Nephron progenitor cell (in vitro differentiated cells): ENCODE measurements at regions not wholly inside any gene's neighbourhood (a gene's known extent, or its start where the extent isn't known, plus 50 kb on each side); places are given as distances from the start of the nearest gene placed in this dataset.

Experiments
- DNase-seq: peaks from one replicate; pipeline ENCODE4 v3.0.0; 2021
- H3K27ac Mint-ChIP-seq: 2 replicates; pipeline ENCODE4 v1.8.0; 2021; ENCODE audit warnings: mild to moderate bottlenecking, moderate library complexity, mixed read lengths
- H3K27me3 Mint-ChIP-seq: 2 replicates; pipeline ENCODE4 v1.8.0; 2021; ENCODE audit warnings: mild to moderate bottlenecking, low read depth, mixed read lengths; ENCODE audit not compliant: poor library complexity
- H3K36me3 Mint-ChIP-seq: 2 replicates; pipeline ENCODE4 v1.8.0; 2021; ENCODE audit warnings: low read depth, mixed read lengths
- H3K4me1 Mint-ChIP-seq: 2 replicates; pipeline ENCODE4 v1.8.0; 2021; ENCODE audit warnings: mixed read lengths
- H3K4me3 Mint-ChIP-seq: 2 replicates; pipeline ENCODE4 v1.8.0; 2021; ENCODE audit warnings: mild to moderate bottlenecking, moderate library complexity, mixed read lengths
- H3K9me3 Mint-ChIP-seq: 2 replicates; pipeline ENCODE4 v1.8.0; 2021; ENCODE audit warnings: mild to moderate bottlenecking, moderate library complexity, mixed read lengths
- CTCF ChIP-seq: fragments of 200-600 bp; sonication (generic); IDR thresholded peaks from 2 replicates; pipeline ENCODE4 v1.5.0; 2021; ENCODE audit warnings: antibody characterized with exemption

- peaks cover 19% of the 10 kb centered on the region for H3K27me3 Mint-ChIP-seq
- H3K4me1 Mint-ChIP-seq = peaks cover 37% of the 10 kb centered on the region
- H3K27ac Mint-ChIP-seq = no peak overlapping the region
- peaks cover 27% of the 10 kb centered on the region for H3K9me3 Mint-ChIP-seq
- H3K4me3 Mint-ChIP-seq = no peak overlapping the region
- TF ChIP-seq CTCF = no peak
- DNase-seq = no peak
- peaks cover 10% of the 10 kb centered on the region for H3K36me3 Mint-ChIP-seq
Measured at GRCh38 chr6:168255283-168255881, 64.2 kb downstream of the DACT2 start.

GRCh38 chr6:168252267-168252666 is 67.3 kb downstream of the DACT2 start:
- no peak for DNase-seq
- H3K9me3 Mint-ChIP-seq = peaks cover 27% of the 10 kb centered on the region
- TF ChIP-seq CTCF = no peak
- no peak overlapping the region for H3K27ac Mint-ChIP-seq
- peaks cover 10% of the 10 kb centered on the region for H3K36me3 Mint-ChIP-seq
- peaks cover 12% of the 10 kb centered on the region for H3K27me3 Mint-ChIP-seq
- no peak overlapping the region for H3K4me3 Mint-ChIP-seq
- peaks cover 32% of the 10 kb centered on the region for H3K4me1 Mint-ChIP-seq

- Mint-ChIP-seq H3K9me3 (peaks cover 9% of the 10 kb centered on the region), H3K27ac (peak overlapping the region; percentile 57), H3K36me3 (peaks cover 6% of the 10 kb centered on the region)
Measured at GRCh38 chr6:168250250-168250649, 69.3 kb downstream of the DACT2 start.

GRCh38 chr6:168249746-168250145 is 69.8 kb downstream of the DACT2 start:
- Mint-ChIP-seq H3K27me3 (peaks cover 10% of the 10 kb centered on the region), H3K36me3 (peaks cover 1% of the 10 kb centered on the region), H3K4me3 (no peak overlapping the region), H3K9me3 (peaks cover 4% of the 10 kb centered on the region), H3K4me1 (peaks cover 37% of the 10 kb centered on the region), H3K27ac (no peak overlapping the region)
- TF ChIP-seq CTCF = no peak
- no peak for DNase-seq

More at GRCh38 chr6:168250250-168250649, 69.3 kb downstream of the DACT2 start:
- no peak for DNase-seq
- H3K4me3 Mint-ChIP-seq = no peak overlapping the region
- peaks cover 8% of the 10 kb centered on the region for H3K27me3 Mint-ChIP-seq
- TF ChIP-seq CTCF = no peak
- peaks cover 37% of the 10 kb centered on the region for H3K4me1 Mint-ChIP-seq

- no peak overlapping the region for H3K27ac Mint-ChIP-seq
- H3K9me3 Mint-ChIP-seq = no peaks in the 10 kb centered on the region
- no peaks in the 10 kb centered on the region for H3K36me3 Mint-ChIP-seq
- H3K4me1 Mint-ChIP-seq = peaks cover 33% of the 10 kb centered on the region
- no peak for DNase-seq
- no peak for TF ChIP-seq CTCF
- no peak overlapping the region for H3K4me3 Mint-ChIP-seq
- H3K27me3 Mint-ChIP-seq = peaks cover 12% of the 10 kb centered on the region
Measured at GRCh38 chr6:168248148-168248620, 71.4 kb downstream of the DACT2 start.
